K562 (cell line): ENCODE measurements at regions not wholly inside any gene's neighbourhood (a gene's known extent, or its start where the extent isn't known, plus 50 kb on each side); places are given as distances from the start of the nearest gene placed in this dataset.

ENCODE experiments used
- ATAC-seq: fragments of 200-7000 bp; cut with Tn5 transposase; 3 replicates; pipeline ENCODE4 v1.9.1; 2020; ENCODE audit warnings: moderate library complexity
- BruUV-seq: library from RNA; stranded (reverse); fragments of 400-500 nt; replicated peaks from 2 replicates; lab custom pipeline; 2021; lab: Mats Ljungman, UMichigan
- CTCF ChIA-PET: fragments of 300-600 bp; formaldehyde crosslinking; extraction: SDS; loops from one replicate; lab custom pipeline; 2021; ENCODE audit warnings: low intra/inter-chr PET ratio; lab: Yijun Ruan, JAX
- POLR2A ChIA-PET: fragments of 300-600, 350-650 bp; sonication (Branson Sonifier 250); formaldehyde crosslinking; extraction: SDS; loops from one replicate; lab custom pipeline; 2021; ENCODE audit warnings: antibody characterized with exemption, inconsistent platforms; lab: Yijun Ruan, JAX
- DNase-seq, 4 experiments: peaks; one replicate each; pipeline versions ENCODE4 v3.0.0 to v3.0.0-alpha.2; 2011 to 2018; ENCODE audit warnings: low spot score in 3 of 4, mixed read lengths in 3 of 4; ENCODE audit errors: extremely low read depth in 1 of 4
- FAIRE-seq: peaks from 2 replicates; lab custom pipeline; 2011; peaks lifted over from hg19 to GRCh38; lab: Jason Lieb, UNC
- H2AFZ ChIP-seq: 2 replicates; pipeline ENCODE4 v1.6.0; 2011; ENCODE audit warnings: low read depth, low read length, control low read depth, inconsistent platforms
- H3K27ac ChIP-seq: fragments of 200-600 bp; 3 replicates; pipeline ENCODE4 v1.8.0; 2011; ENCODE audit warnings: low read depth, mild to moderate bottlenecking, control low read depth, inconsistent platforms, low read length, moderate library complexity, mixed read lengths; ENCODE audit errors: extremely low read depth
- H3K27me3 ChIP-seq, 2 experiments: fragments of 300-600 bp in 1 of 2; 2 replicates in 1 of 2; 3 replicates in 1 of 2; pipeline versions ENCODE4 v1.6.0 to v1.8.0; 2011; ENCODE audit warnings: inconsistent platforms in 2 of 2, low read length in 2 of 2, mild to moderate bottlenecking in 1 of 2, mixed read lengths in 1 of 2, moderate library complexity in 1 of 2; ENCODE audit not compliant: control insufficient read depth in 2 of 2, insufficient read depth in 2 of 2
- H3K36me3 ChIP-seq: fragments of 300-600 bp; 3 replicates; pipeline ENCODE4 v1.8.0; 2011; ENCODE audit warnings: mild to moderate bottlenecking, low read length, inconsistent platforms; ENCODE audit not compliant: control insufficient read depth, insufficient read depth
- H3K4me1 ChIP-seq, 2 experiments: fragments of 200-600 bp in 1 of 2; replicated peaks in 1 of 2; 2 replicates in 1 of 2; 3 replicates in 1 of 2; pipeline versions ENCODE4 v1.5.1 to v1.8.0; 2011; ENCODE audit warnings: inconsistent platforms in 2 of 2, low read length in 2 of 2, mild to moderate bottlenecking in 1 of 2, mixed read lengths in 1 of 2, moderate library complexity in 1 of 2; ENCODE audit not compliant: control insufficient read depth in 2 of 2, insufficient read depth in 2 of 2
- H3K4me2 ChIP-seq: 2 replicates; pipeline ENCODE4 v1.6.1; 2011; ENCODE audit warnings: low read length, control low read depth, inconsistent platforms, mixed read lengths; ENCODE audit not compliant: insufficient read depth
- H3K4me3 ChIP-seq: fragments of 200-600 bp; sonication (generic), shearing (Covaris generic); 2 replicates; pipeline ENCODE4 v1.5.1; 2016; ENCODE audit warnings: control low read depth, inconsistent platforms
- H3K79me2 ChIP-seq: fragments of 200-600 bp; 3 replicates; pipeline ENCODE4 v1.8.0; 2011; ENCODE audit warnings: low read length, inconsistent platforms; ENCODE audit not compliant: control insufficient read depth, insufficient read depth
- H3K9ac ChIP-seq, 2 experiments: 2 replicates each; pipeline versions ENCODE4 v1.6.0 to v1.6.1; 2011; ENCODE audit warnings: low read depth in 2 of 2, low read length in 2 of 2, control low read depth in 1 of 2, inconsistent platforms in 1 of 2, mild to moderate bottlenecking in 1 of 2, mixed read lengths in 1 of 2; ENCODE audit not compliant: insufficient read depth in 1 of 2
- H3K9me1 ChIP-seq: one replicate; pipeline ENCODE4 v1.6.0; 2011; ENCODE audit warnings: inconsistent platforms, mild to moderate bottlenecking, low read length, moderate library complexity; ENCODE audit not compliant: control insufficient read depth, insufficient read depth
- H3K9me3 ChIP-seq: replicated peaks from 2 replicates; pipeline ENCODE4 v1.5.1; 2011; ENCODE audit warnings: low read depth, low read length, inconsistent platforms; ENCODE audit not compliant: control insufficient read depth, insufficient read depth
- H4K20me1 ChIP-seq: replicated peaks from 2 replicates; pipeline ENCODE4 v1.6.1; 2011; ENCODE audit warnings: low read length, inconsistent platforms, mixed read lengths; ENCODE audit not compliant: control insufficient read depth, insufficient read depth
- CREB5 ChIP-seq: fragments of 250-450 bp; sonication (Bioruptor Pico); IDR thresholded peaks from 2 replicates; pipeline ENCODE4 v1.5.0; 2020; ENCODE audit warnings: mild to moderate bottlenecking
- GABPB2 ChIP-seq: fragments of 250-450 bp; sonication (Bioruptor Pico); conservative IDR thresholded peaks from 2 replicates; pipeline ENCODE4 v1.5.1; 2021; ENCODE audit warnings: mild to moderate bottlenecking
- HDAC3 ChIP-seq: fragments of 450-650 bp; IDR thresholded peaks from 2 replicates; pipeline ENCODE4 v1.6.1; 2018; ENCODE audit warnings: borderline replicate concordance, mild to moderate bottlenecking, moderate library complexity; ENCODE audit not compliant: partially characterized antibody
- NELFE ChIP-seq: IDR thresholded peaks from 2 replicates; pipeline ENCODE4 v1.6.1; 2011; ENCODE audit warnings: mild to moderate bottlenecking; ENCODE audit not compliant: insufficient read depth, insufficient read length
- POLR3A ChIP-seq: IDR thresholded peaks from 2 replicates; pipeline ENCODE4 v1.6.1; 2011; ENCODE audit warnings: borderline replicate concordance, mild to moderate bottlenecking, moderate library complexity; ENCODE audit not compliant: insufficient read length, insufficient read depth; ENCODE audit errors: extremely low read depth
- THAP12 ChIP-seq: fragments of 250-450 bp; sonication (Bioruptor Pico); IDR thresholded peaks from 2 replicates; pipeline ENCODE4 v1.9.0; 2021; ENCODE audit warnings: mild to moderate bottlenecking, inconsistent platforms
- ZNF318 ChIP-seq, 2 experiments: fragments of 450-650 bp; IDR thresholded peaks; 2 replicates each; pipeline ENCODE4 v1.6.1; 2016; ENCODE audit warnings: mild to moderate bottlenecking in 2 of 2, borderline replicate concordance in 1 of 2, low read depth in 1 of 2, moderate library complexity in 1 of 2
- ZNF717 ChIP-seq: fragments of 250-450 bp; sonication (Bioruptor Pico); IDR thresholded peaks from 2 replicates; pipeline ENCODE4 v1.5.0; 2021
- in situ Hi-C: fragments of 300-500 bp; cut with MboI; formaldehyde crosslinking; loops from 4 replicates; pipeline ENCODE4 v1.15.0; 2018; ENCODE audit warnings: inconsistent platforms, mixed read lengths
- intact Hi-C: fragments of 100-400 bp; cut with micrococcal nuclease; formaldehyde crosslinking; loops from 2 replicates; pipeline ENCODE4 v1.14.2; 2022

- CTCF ChIA-PET, result no interaction called here
- H3K9ac ChIP-seq, result no peak overlapping the region
- no peaks in the 10 kb centered on the region for H3K27me3 ChIP-seq
- POLR2A ChIA-PET, result no interaction called here
- BruUV-seq, result no TSS peak
- no peaks in the 10 kb centered on the region for H3K9me3 ChIP-seq
- no peak overlapping the region for H3K4me3 ChIP-seq
- H3K79me2 ChIP-seq, result no peaks in the 10 kb centered on the region
- in situ Hi-C loops, result no loop called here
- H3K36me3 ChIP-seq, result no peaks in the 10 kb centered on the region
- H3K9me1 ChIP-seq, result no peaks in the 10 kb centered on the region
- no peak overlapping the region for H2AFZ ChIP-seq
- H3K4me2 ChIP-seq, result no peak overlapping the region
- intact Hi-C loops, result no loop called here
- no peaks in the 10 kb centered on the region for H4K20me1 ChIP-seq
- DNase-seq (no peak), FAIRE-seq (no peak), ATAC-seq (no peak)
- H3K4me1 ChIP-seq, result no peaks in the 10 kb centered on the region
- H3K27ac ChIP-seq, result no peak overlapping the region
- TF ChIP-seq POLR3A, result no peak
- no peak for TF ChIP-seq HDAC3
- no peak for TF ChIP-seq ZNF318 (IDR thresholded peaks at IDR 0.05; ENCODE audit: borderline replicate concordance in 1 of 2, low read depth in 1 of 2)
- TF ChIP-seq CREB5 (CRISPR knock-in tag), result no peak
- TF ChIP-seq GABPB2 (CRISPR knock-in tag), result no peak
- TF ChIP-seq THAP12 (CRISPR knock-in tag), result no peak
- TF ChIP-seq NELFE, result no peak
- TF ChIP-seq ZNF717 (CRISPR knock-in tag), result no peak
Observed at GRCh38 chr5:74098941-74099340, 472.9 kb downstream of the ARHGEF28 start.
